H1 (cell line): ENCODE measurements at regions not wholly inside any gene's neighbourhood (a gene's known extent, or its start where the extent isn't known, plus 50 kb on each side); places are given as distances from the start of the nearest gene placed in this dataset.

ENCODE experiments used
- CTCF ChIA-PET: fragments of 300-600 bp; sonication (Branson Sonifier 250); formaldehyde crosslinking; loops from one replicate; lab custom pipeline; 2021; ENCODE audit not compliant: partially characterized antibody; lab: Charles Lee
- POLR2A ChIA-PET: fragments of 300-600 bp; sonication (Branson Sonifier 250); formaldehyde crosslinking; loops from one replicate; lab custom pipeline; 2021; ENCODE audit warnings: inconsistent platforms; ENCODE audit not compliant: partially characterized antibody; lab: Charles Lee
- DNase-seq, 2 experiments: peaks; one replicate each; pipeline versions ENCODE4 v3.0.0 to v3.0.0-alpha.2; 2010 to 2022; ENCODE audit warnings: low spot score in 2 of 2, low read depth in 1 of 2, mixed read lengths in 1 of 2
- FAIRE-seq: peaks from 2 replicates; lab custom pipeline; 2011; peaks lifted over from hg19 to GRCh38; lab: Jason Lieb, UNC
- H2AFZ ChIP-seq: 2 replicates; pipeline ENCODE4 v1.8.1; 2012; ENCODE audit warnings: low read length, inconsistent platforms
- H2AK5ac ChIP-seq: 2 replicates; pipeline ENCODE4 v1.6.1; 2013; ENCODE audit warnings: low read depth, low read length
- H2BK120ac ChIP-seq: replicated peaks from 2 replicates; pipeline ENCODE3; 2013; ENCODE audit warnings: low read depth, low read length, inconsistent platforms
- H2BK12ac ChIP-seq: 2 replicates; pipeline ENCODE4 v1.6.1; 2013; ENCODE audit warnings: low read depth, low read length
- H2BK15ac ChIP-seq: 2 replicates; pipeline ENCODE4 v1.6.1; 2013; ENCODE audit warnings: low read length
- H2BK20ac ChIP-seq: 2 replicates; pipeline ENCODE4 v1.6.1; 2013; ENCODE audit warnings: low read length
- H2BK5ac ChIP-seq: 2 replicates; pipeline ENCODE4 v1.6.1; 2013; ENCODE audit warnings: low read depth, low read length
- H3K14ac ChIP-seq: 2 replicates; pipeline ENCODE4 v1.6.1; 2013; ENCODE audit warnings: inconsistent platforms; ENCODE audit not compliant: insufficient read length
- H3K18ac ChIP-seq: 2 replicates; pipeline ENCODE4 v1.6.1; 2013; ENCODE audit warnings: low read length; ENCODE audit errors: extremely low read depth
- H3K23ac ChIP-seq: 2 replicates; pipeline ENCODE4 v1.6.1; 2013; ENCODE audit warnings: inconsistent platforms; ENCODE audit not compliant: insufficient read length
- H3K23me2 ChIP-seq: 2 replicates; pipeline ENCODE4 v1.6.1; 2013; ENCODE audit warnings: low read depth, low read length
- H3K27ac ChIP-seq: 2 replicates; pipeline ENCODE4 v1.6.1; 2011; ENCODE audit warnings: low read depth, low read length, inconsistent platforms
- H3K27me3 ChIP-seq, 4 experiments: replicated peaks in 1 of 4; 1 replicate in 1 of 4; 2 replicates in 3 of 4; pipeline versions ENCODE4 v1.6.1 to v1.8.1; 2011 to 2013; ENCODE audit warnings: low read length in 3 of 4, mild to moderate bottlenecking in 3 of 4, inconsistent platforms in 2 of 4, mixed read lengths in 2 of 4, moderate library complexity in 1 of 4; ENCODE audit not compliant: control insufficient read depth in 3 of 4, insufficient read depth in 3 of 4; ENCODE audit errors: extremely low read depth in 1 of 4
- H3K36me3 ChIP-seq, 4 experiments: 2 replicates each; pipeline versions ENCODE4 v1.6.1 to v1.8.1; 2011 to 2013; ENCODE audit warnings: mild to moderate bottlenecking in 4 of 4, low read length in 3 of 4, moderate library complexity in 2 of 4, control low read depth in 1 of 4, inconsistent platforms in 1 of 4; ENCODE audit not compliant: insufficient read depth in 4 of 4, control insufficient read depth in 2 of 4
- H3K4ac ChIP-seq: replicated peaks from 2 replicates; pipeline ENCODE3; 2013; ENCODE audit warnings: low read length, low read depth, mixed read lengths, inconsistent platforms; ENCODE audit not compliant: insufficient read length
- H3K4me1 ChIP-seq, 4 experiments: replicated peaks in 1 of 4; 1 replicate in 1 of 4; 2 replicates in 3 of 4; pipeline versions ENCODE4 v1.6.1 to v1.8.1; 2011 to 2013; ENCODE audit warnings: low read length in 3 of 4, inconsistent platforms in 2 of 4, mixed read lengths in 1 of 4; ENCODE audit not compliant: insufficient read depth in 4 of 4, control insufficient read depth in 3 of 4
- H3K4me2 ChIP-seq, 2 experiments: 2 replicates each; pipeline versions ENCODE4 v1.6.1 to v1.8.1; 2011 to 2013; ENCODE audit warnings: low read depth in 2 of 2, low read length in 2 of 2, control low read depth in 1 of 2, inconsistent platforms in 1 of 2, mild to moderate bottlenecking in 1 of 2; ENCODE audit not compliant: insufficient read depth in 1 of 2
- H3K4me3 ChIP-seq, 4 experiments: fragments of 200-600, 300-600 bp in 1 of 4; sonication (generic), shearing (Covaris generic), sonication (Bioruptor Twin) in 1 of 4; 2 replicates each; pipeline versions ENCODE4 v1.5.1 to v1.8.1; 2011 to 2016; ENCODE audit warnings: low read length in 4 of 4, low read depth in 3 of 4, control low read depth in 2 of 4, inconsistent platforms in 2 of 4, mild to moderate bottlenecking in 2 of 4, mixed read lengths in 1 of 4, moderate library complexity in 1 of 4; ENCODE audit not compliant: insufficient read depth in 2 of 4; ENCODE audit errors: extremely low read depth in 1 of 4
- H3K56ac ChIP-seq: replicated peaks from 2 replicates; pipeline ENCODE3; 2013; ENCODE audit warnings: low read depth, mild to moderate bottlenecking, mixed read lengths, low read length, inconsistent platforms; ENCODE audit not compliant: insufficient read length
- H3K79me1 ChIP-seq: 2 replicates; pipeline ENCODE4 v1.6.1; 2013; ENCODE audit warnings: low read depth, low read length, control low read depth
- H3K79me2 ChIP-seq, 2 experiments: 2 replicates each; pipeline versions ENCODE4 v1.6.1 to v1.8.1; 2012 to 2013; ENCODE audit warnings: low read length in 2 of 2, mild to moderate bottlenecking in 2 of 2, inconsistent platforms in 1 of 2; ENCODE audit not compliant: insufficient read depth in 2 of 2, control insufficient read depth in 1 of 2
- H3K9ac ChIP-seq, 4 experiments: replicated peaks in 1 of 4; 1 replicate in 1 of 4; 2 replicates in 3 of 4; pipeline versions ENCODE4 v1.6.1 to v1.8.1; 2011 to 2013; ENCODE audit warnings: low read depth in 3 of 4, low read length in 3 of 4, control low read depth in 2 of 4, mild to moderate bottlenecking in 2 of 4, moderate library complexity in 2 of 4, inconsistent platforms in 1 of 4; ENCODE audit errors: extremely low read depth in 1 of 4
- H3K9me3 ChIP-seq, 2 experiments: 2 replicates each; pipeline versions ENCODE4 v1.6.1 to v1.8.1; 2012 to 2013; ENCODE audit warnings: mild to moderate bottlenecking in 2 of 2, moderate library complexity in 2 of 2, control low read depth in 1 of 2, inconsistent platforms in 1 of 2, low read depth in 1 of 2, low read length in 1 of 2, mixed read lengths in 1 of 2; ENCODE audit not compliant: insufficient read depth in 2 of 2
- H4K20me1 ChIP-seq, 2 experiments: replicated peaks in 1 of 2; 2 replicates each; pipeline versions ENCODE3 to v1.8.1; 2011 to 2013; ENCODE audit warnings: inconsistent platforms in 2 of 2, low read length in 2 of 2, mild to moderate bottlenecking in 1 of 2; ENCODE audit not compliant: insufficient read depth in 2 of 2, control insufficient read depth in 1 of 2
- H4K5ac ChIP-seq: 2 replicates; pipeline ENCODE4 v1.6.1; 2013; ENCODE audit warnings: low read length, low read depth, mixed read lengths, inconsistent platforms; ENCODE audit not compliant: insufficient read length
- H4K8ac ChIP-seq: 2 replicates; pipeline ENCODE4 v1.8.0; 2013; ENCODE audit warnings: mild to moderate bottlenecking, moderate library complexity, low read length, inconsistent platforms; ENCODE audit not compliant: insufficient read depth; ENCODE audit errors: extremely low read depth
- H4K91ac ChIP-seq: replicated peaks from 2 replicates; pipeline ENCODE3; 2013; ENCODE audit warnings: low read length, mixed read lengths, inconsistent platforms; ENCODE audit not compliant: insufficient read length
- BCL11A ChIP-seq, 2 experiments: IDR thresholded peaks; one replicate each; pipeline ENCODE4 v1.6.1; 2011; ENCODE audit warnings: low read depth in 2 of 2, low read length in 2 of 2, mild to moderate bottlenecking in 2 of 2
- CBX5 ChIP-seq: fragments of 300-800, 300-1000 bp; sonication (generic); IDR thresholded peaks from 2 replicates; pipeline ENCODE4 v1.7.1; 2016; ENCODE audit warnings: antibody characterized with exemption, low read length, low read depth
- CEBPB ChIP-seq: IDR thresholded peaks from 2 replicates; pipeline ENCODE4 v1.6.1; 2012; ENCODE audit warnings: low read depth, low read length
- CREB1 ChIP-seq: IDR thresholded peaks from 2 replicates; pipeline ENCODE4 v1.6.1; 2012; ENCODE audit warnings: inconsistent platforms
- GABPA ChIP-seq: IDR thresholded peaks from 2 replicates; pipeline ENCODE4 v1.6.1; 2011; ENCODE audit warnings: mild to moderate bottlenecking, low read length, moderate library complexity, borderline replicate concordance; ENCODE audit not compliant: insufficient read depth
- JUN ChIP-seq: IDR thresholded peaks from 2 replicates; pipeline ENCODE4 v1.6.1; 2011; ENCODE audit warnings: low read depth, mild to moderate bottlenecking, improper control_type of control experiment, low read length
- PHF8 ChIP-seq: fragments of 200-600 bp; sonication (generic); conservative IDR thresholded peaks from 2 replicates; pipeline ENCODE4 v1.7.1; 2012; ENCODE audit warnings: low read depth, mild to moderate bottlenecking, inconsistent platforms, low read length, moderate library complexity
- SP4 ChIP-seq: IDR thresholded peaks from 2 replicates; pipeline ENCODE4 v1.6.1; 2012; ENCODE audit warnings: low read length, inconsistent platforms
- SRF ChIP-seq: IDR thresholded peaks from 2 replicates; pipeline ENCODE4 v1.6.1; 2011; ENCODE audit warnings: mild to moderate bottlenecking, low read depth, low read length, moderate library complexity
- TAF1 ChIP-seq: IDR thresholded peaks from 2 replicates; pipeline ENCODE4 v1.6.1; 2011; ENCODE audit warnings: mild to moderate bottlenecking, low read depth, low read length
- TCF12 ChIP-seq: IDR thresholded peaks from 2 replicates; pipeline ENCODE4 v1.6.1; 2011; ENCODE audit warnings: low read depth, mild to moderate bottlenecking, low read length
- WGBS, 2 experiments: shearing (Covaris generic) in 1 of 2; methylation state at CpG; one replicate each; pipeline versions ENCODE4 v1.1.6 to v1.1.7; 2013 to 2015; ENCODE audit warnings: low lambda C conversion rate in 2 of 2, mixed read lengths in 2 of 2, inconsistent platforms in 1 of 2, low coverage in 1 of 2, missing lambda C conversion rate in 1 of 2; ENCODE audit not compliant: insufficient replicate concordance in 2 of 2, insufficient coverage in 1 of 2, insufficient read length in 1 of 2; ENCODE audit errors: extremely low coverage in 1 of 2, missing lambda C conversion rate in 1 of 2; 5-methylcytosine and 5-hydroxymethylcytosine counted together
- TF ChIP-seq, protein P1 (sequence below): IDR thresholded peaks from 2 replicates; pipeline ENCODE4 v1.6.1; 2012; ENCODE audit warnings: low read length, inconsistent platforms

GRCh38 chr5:77871016-77871415, 94.9 kb upstream of the TBCA start:
- no peaks in the 10 kb centered on the region; a peak in 1 of 7 replicates for H3K27me3 ChIP-seq
- H3K4ac ChIP-seq = no peak overlapping the region
- no peak overlapping the region for H2BK120ac ChIP-seq
- no peak overlapping the region for H3K56ac ChIP-seq
- FAIRE-seq (no peak), DNase-seq (no peak)
- ChIA-PET POLR2A (no interaction called here), CTCF (no interaction called here)
- no peak overlapping the region for H3K4me2 ChIP-seq
- no peak overlapping the region for H2AK5ac ChIP-seq
- no peaks in the 10 kb centered on the region for H4K20me1 ChIP-seq
- H3K14ac ChIP-seq = no peak overlapping the region
- no peak overlapping the region for H4K5ac ChIP-seq
- no peaks in the 10 kb centered on the region for H3K79me2 ChIP-seq
- no peaks in the 10 kb centered on the region for H3K79me1 ChIP-seq
- H3K18ac ChIP-seq = no peak overlapping the region
- no peaks in the 10 kb centered on the region for H3K36me3 ChIP-seq
- no peak overlapping the region for H2BK5ac ChIP-seq
- 96% methylated on average over 6 of the region's 6 CpGs; no CpG with 5 or more reads in 1 of the 2 experiments for WGBS, 2 experiments
- no peak overlapping the region for H3K4me3 ChIP-seq
- H3K9ac ChIP-seq = no peak overlapping the region
- no peak overlapping the region for H4K91ac ChIP-seq
- no peak overlapping the region for H3K23ac ChIP-seq
- no peak overlapping the region for H4K8ac ChIP-seq
- no peak overlapping the region for H2BK12ac ChIP-seq
- no peak overlapping the region for H2AFZ ChIP-seq
- H3K27ac ChIP-seq = no peak overlapping the region
- H3K9me3 ChIP-seq = no peaks in the 10 kb centered on the region
- no peak overlapping the region for H2BK20ac ChIP-seq
- no peaks in the 10 kb centered on the region for H3K23me2 ChIP-seq
- TF ChIP-seq GABPA (no peak), SRF (no peak), CREB1 (no peak), CEBPB (no peak), CBX5 (no peak), TAF1 (no peak), TCF12 (no peak), JUN (no peak), SP4 (no peak), BCL11A (IDR thresholded peaks at IDR 0.05; ENCODE audit: low read depth in 2 of 2, low read length in 2 of 2) (no peak), PHF8 (no peak)
- TF ChIP-seq, protein P1, sequence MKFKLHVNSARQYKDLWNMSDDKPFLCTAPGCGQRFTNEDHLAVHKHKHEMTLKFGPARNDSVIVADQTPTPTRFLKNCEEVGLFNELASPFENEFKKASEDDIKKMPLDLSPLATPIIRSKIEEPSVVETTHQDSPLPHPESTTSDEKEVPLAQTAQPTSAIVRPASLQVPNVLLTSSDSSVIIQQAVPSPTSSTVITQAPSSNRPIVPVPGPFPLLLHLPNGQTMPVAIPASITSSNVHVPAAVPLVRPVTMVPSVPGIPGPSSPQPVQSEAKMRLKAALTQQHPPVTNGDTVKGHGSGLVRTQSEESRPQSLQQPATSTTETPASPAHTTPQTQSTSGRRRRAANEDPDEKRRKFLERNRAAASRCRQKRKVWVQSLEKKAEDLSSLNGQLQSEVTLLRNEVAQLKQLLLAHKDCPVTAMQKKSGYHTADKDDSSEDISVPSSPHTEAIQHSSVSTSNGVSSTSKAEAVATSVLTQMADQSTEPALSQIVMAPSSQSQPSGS = no peak
- H2BK15ac ChIP-seq = no peak overlapping the region
- no peaks in the 10 kb centered on the region; a peak in 1 of 7 replicates for H3K4me1 ChIP-seq
